Fibroblast of skin of left quadriceps (primary cell): ENCODE measurements at regions not wholly inside any gene's neighbourhood (a gene's known extent, or its start where the extent isn't known, plus 50 kb on each side); places are given as distances from the start of the nearest gene placed in this dataset.
A peak's percentile ranks its signal among the peaks of the same experiment; 100 is the strongest.
"Not testable (repeated sequence)": the region's sequence is repeated elsewhere in the genome, so short reads cannot be mapped to it uniquely, and the experiment has no call there.

Experiments
- DNase-seq, 2 experiments: peaks; one replicate each; pipeline ENCODE4 v3.0.0-alpha.2; 2013; ENCODE audit warnings: low read depth in 2 of 2

- no peak for DNase-seq
Measured at GRCh38 chr6:169144356-169144755, 109.3 kb downstream of the THBS2 start.

DNA sequence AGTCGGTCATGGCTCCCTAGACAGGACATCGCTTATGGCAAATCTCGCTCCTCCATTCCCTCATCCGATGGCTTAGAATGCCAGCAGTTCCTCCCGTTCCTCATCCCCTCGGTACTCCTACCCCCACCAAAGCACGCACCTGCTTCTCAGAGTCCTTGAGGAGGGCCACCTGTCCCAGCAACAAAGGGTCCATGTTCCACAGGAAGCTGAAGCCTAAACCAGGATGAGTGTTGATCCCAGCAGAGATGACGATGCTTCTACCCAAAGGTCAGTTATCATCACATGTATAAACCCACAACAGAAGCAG, 111.2 kb downstream of the THBS2 start:
- DNase-seq = no peak

DNA sequence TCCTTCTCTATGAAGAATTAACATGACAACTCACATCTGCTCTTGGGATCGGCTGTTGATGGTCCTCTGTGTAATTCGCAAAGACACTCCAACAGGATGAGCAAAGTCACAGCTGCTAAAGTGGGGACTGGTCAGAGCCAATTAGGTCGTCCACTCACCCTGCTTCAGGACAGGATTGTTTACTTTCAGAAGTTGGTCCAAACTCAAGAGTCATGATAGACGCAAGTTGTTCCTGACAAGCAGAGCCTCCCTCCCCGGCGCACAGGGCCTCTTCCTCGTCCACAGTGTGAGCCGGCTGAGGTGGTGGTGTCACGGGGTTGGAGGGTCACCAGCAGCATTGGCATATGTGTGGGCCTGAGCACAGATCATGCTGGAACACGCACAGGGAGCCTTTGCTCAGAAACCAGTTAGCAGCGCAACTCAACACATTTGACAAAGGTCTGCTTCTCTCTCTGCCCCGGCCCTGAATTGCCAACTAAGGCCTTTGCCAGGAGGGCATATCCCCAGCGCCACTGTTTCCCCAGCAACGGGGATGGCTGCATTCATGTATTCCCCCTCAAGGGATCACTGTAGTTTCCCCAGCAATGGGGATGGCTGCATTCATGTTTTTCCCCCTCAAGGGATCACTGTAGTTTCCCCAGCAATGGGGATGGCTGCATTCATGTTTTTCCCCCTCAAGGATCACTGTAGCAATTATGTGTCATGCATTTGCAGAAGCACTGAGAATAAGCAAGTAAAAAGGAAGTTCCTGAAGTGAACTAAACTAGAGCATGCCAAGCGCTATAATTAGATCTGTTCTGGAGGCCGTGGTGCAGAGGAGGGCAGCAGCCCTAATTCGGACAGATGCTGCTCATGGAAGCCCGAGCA, 111.7 kb downstream of the THBS2 start:
- DNase-seq = no peak

DNA sequence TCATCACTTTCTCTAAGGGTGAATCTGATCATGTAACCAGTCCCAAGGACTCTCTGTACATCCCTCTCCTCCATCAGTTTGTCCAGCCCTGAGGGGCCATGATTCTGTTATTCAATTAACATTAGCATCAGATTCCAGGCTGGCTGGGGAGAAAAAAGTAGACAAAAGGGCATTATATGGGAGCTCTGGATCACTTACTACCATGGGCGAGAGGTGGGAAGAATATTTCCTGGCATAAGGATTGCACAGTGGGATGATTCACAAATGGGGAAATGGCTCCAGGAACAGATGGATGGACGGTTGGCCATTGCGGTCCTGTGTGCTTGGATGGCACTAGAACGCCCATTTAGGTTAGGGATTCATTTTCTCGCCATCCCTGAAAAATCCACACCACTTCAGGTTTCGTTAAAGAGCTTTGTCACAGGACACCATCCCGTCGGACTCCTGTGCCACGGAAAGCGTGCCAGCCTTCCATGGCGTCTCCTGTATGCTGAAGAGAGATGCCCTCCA, 112.6 kb downstream of the THBS2 start:
- no peak for DNase-seq

GRCh38 chr6:169139179-169139971, 114.3 kb downstream of the THBS2 start:
- DNase-seq = no peak

DNA sequence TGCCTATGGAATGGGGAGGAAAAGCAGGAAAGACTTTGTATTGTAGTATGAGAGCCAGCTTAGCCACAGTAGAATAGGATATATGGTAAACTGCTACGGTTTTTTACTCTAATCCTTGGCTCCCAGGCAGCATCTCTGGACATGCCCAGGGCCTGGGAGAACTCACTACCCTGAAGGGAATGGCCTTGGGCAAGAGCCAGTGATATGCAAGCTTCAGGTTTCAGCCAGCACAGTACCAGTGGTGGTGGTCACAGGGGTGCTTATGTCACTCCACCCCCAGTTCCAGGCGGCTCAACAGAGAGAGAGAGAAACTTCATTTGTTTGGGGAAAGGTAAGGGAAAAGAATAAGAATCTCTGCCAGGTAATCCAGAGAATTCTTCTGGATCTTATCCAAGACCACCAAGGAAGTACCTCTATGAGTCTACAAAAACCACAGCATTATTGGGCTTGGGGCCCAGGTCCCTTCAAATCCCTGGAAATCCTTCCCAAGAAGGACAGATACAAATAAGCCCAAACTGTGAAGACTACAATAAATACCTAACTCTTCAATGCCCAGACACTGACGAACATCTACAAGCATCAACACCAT, 121.2 kb downstream of the THBS2 start:
- peak in 1 of 2 experiments; percentile 6 for DNase-seq

- no peak for DNase-seq
Measured at GRCh38 chr6:169131390-169131789, 122.3 kb downstream of the THBS2 start.

GRCh38 chr6:169130113-169130512, 123.5 kb downstream of the THBS2 start:
- no peak for DNase-seq

DNA sequence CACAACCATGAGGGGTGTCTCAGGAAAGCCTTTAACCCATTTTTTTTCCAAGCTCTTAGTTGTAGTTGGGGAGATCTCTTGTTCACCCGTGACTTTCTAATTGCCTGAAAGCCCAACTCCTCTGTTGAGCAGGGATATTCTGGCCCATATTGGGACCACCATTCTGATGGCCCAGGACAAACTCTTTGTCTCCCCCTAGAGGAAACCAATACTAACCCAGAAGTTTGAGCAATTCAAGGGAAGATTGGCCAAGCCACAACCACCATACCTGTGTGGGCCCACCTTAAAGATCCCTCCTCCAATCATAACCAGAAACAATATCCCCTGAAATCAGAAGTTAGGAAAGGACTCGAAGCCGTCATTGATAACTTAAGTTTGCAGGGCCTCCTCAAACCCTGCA, 132.6 kb downstream of the THBS2 start:
- no peak for DNase-seq

- no peak for DNase-seq
Measured at GRCh38 chr6:169119669-169120068, 134.0 kb downstream of the THBS2 start.

DNA sequence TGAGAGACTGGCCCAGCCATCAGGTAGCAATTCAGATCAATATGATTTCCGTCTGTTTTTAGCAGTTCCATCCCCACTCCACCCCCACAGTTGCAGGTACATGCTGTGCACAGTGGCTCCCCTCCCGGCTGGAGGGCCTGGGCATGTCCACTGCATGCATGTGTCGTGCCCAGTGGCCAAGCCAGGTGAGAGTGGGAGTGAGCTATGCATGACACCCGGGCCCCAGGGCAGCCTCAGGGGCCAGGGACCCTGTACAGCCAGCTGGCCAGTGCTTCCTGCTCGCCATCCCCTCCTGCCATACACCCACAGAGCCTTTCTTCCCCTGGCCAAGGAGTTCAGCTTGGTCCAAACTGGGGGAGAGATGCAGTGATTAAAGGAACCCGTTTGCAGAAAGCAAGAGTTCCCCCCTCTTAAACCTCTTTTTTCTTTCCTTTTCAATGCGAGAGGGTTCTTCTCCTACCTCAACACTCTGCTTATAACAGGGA, 135.3 kb downstream of the THBS2 start:
- DNase-seq = no peak

DNA sequence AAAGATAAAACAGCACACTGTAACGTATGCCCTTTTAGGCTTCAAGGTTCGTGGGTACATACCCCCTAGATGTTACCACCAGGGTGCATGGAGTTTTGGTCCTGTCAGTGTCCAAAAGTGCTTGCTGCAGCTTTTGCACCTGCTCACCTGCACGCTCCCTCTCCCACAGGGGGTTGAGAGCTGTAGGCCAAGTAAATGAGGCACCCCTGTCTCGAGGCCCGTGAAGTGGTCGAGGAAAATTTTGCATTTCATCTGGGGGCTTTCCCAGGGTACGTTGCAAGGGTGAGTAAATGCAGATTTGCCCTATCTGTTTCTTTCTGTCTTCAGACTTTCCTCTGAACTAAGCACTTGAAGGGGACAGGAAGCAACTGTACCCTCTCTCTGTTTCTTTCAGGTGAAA, 136.0 kb downstream of the THBS2 start:
- DNase-seq = no peak

DNA sequence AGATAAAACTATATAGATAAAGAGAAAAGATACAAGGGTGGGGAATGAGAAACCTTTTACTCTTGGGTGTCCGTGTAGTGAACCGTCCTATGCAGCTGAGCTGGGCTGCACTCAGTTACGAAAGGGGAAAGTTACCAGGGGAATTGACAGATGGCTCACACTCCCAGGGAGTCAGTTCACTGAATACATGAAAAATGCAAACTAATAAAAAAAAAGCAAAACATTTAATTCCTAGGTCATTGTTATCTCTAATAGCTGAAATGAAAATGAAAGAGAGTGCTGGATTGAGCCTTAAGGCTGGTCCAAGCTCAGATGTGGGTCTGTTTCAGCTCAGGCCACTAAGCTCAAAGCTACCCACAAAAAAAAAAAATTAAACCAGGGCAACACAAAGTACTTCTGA, 138.0 kb downstream of the THBS2 start:
- no peak for DNase-seq

DNA sequence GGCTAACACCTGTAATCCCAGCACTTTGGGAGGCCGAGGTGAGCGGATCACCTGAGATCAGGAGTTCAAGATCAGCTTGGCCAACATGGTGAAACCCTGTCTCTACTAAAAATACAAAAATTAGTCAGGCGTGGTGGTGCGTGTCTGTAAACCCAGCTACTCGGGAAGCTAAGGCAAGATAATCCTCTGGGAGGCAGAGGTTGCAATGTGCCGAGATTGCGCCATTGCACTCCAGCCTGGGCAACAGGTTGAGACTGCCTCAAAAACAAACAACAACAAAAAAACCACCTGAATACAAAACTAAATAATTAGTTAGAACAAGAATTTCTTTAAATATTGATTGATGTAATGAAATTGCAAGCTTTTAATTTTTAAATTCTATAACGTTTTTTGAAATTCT, 139.0 kb downstream of the THBS2 start:
- DNase-seq = not testable (repeated sequence)

GRCh38 chr6:169112483-169113320, 140.9 kb downstream of the THBS2 start:
- DNase-seq = no peak

DNA sequence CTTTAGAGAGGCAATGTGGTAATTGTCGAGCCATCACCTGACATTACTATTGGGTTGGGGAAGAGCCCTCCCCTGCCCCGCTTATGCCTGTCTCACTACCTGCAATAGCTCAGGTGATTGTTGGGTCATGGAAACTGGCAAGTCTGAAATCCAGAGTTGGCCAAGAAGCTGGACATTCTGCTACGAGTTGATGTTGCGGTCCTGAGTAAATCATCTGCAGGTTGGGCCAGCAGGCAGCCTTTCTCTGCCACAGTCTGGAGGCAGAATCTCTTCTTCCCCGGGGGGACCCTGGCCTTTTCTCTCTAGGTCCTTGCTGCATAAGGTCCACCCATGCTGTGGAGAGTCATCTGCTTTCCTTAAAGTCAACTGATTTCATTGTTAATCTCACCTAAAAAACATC, 142.4 kb downstream of the THBS2 start:
- no peak for DNase-seq

DNA sequence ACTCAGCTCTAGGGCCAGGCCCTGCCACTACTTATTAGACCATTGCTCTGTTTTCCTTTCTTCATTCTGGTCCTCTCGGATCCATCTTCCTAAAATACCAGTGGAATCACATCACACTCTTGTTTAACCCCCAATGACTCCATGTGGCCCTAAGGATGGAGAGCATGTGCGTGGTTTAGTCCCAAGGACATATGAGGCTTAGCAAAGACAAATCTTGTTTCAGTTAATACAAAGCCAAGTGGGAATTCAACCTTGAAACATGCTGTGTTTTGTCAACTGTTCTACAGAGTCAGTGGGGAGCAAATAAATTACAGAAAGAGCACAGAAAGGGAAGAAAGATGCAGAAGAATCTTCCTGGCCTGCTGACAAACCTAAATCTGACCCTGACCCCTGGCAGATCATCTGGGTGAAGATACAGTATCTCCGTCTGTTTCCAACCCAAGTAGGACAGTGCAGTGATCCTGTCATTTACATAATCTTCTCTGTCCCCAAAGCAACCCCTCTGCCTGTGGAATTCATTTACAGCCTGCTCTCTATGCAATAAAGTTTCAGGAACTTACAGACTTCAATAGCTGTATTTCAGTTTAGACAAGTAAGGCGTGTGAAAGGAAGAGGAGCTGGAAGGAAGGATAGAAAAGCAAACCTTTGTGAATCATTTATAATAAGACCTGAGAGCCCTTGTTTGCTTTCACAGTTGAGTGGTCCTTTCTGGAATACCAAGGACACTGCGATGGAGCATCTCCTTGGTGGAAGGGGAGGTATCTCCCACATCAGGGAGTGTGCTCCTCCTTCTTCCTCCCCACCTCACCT, 144.0 kb downstream of the THBS2 start:
- no peak for DNase-seq

DNA sequence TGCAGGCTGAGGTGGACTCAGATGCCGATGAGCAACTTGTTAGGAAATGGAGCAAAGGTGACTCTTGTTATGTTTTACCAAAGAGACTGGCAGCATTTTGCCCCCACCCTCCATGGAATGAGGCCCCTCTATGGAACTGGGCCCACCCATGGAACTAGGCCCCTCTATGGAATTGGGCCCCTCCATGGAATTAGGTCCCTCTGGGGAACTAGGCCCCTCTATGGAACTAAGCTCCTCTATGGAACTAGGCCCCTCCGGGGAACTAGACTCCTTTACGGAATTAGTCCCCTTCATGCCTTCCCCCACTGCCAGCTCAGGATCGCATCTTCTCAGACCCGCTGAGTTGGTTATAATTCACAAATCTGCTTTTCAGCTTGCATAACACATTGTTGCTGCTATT, 144.9 kb downstream of the THBS2 start:
- DNase-seq = no peak

GRCh38 chr6:169106176-169106575, 147.5 kb downstream of the THBS2 start:
- DNase-seq = no peak

- DNase-seq = no peak
Measured at GRCh38 chr6:169101981-169102380, 151.7 kb downstream of the THBS2 start.
